ENCODE measurements at regions not wholly inside any gene's neighbourhood (a gene's known extent, or its start where the extent isn't known, plus 50 kb on each side); places are given as distances from the start of the nearest gene placed in this dataset.
"Not testable (repeated sequence)": the region's sequence is repeated elsewhere in the genome, so short reads cannot be mapped to it uniquely, and the experiment has no call there.

- DNase-seq = no peak
Measured at GRCh38 chr11:29153078-29153477, 863.8 kb downstream of the KCNA4 start.

- DNase-seq = not testable (repeated sequence)
Measured at GRCh38 chr11:29142573-29142972, 874.3 kb downstream of the KCNA4 start.

GRCh38 chr11:29135504-29135903 is 881.3 kb downstream of the KCNA4 start:
- DNase-seq = no peak

GRCh38 chr11:29131055-29131454 is 885.8 kb downstream of the KCNA4 start:
- no peak for DNase-seq

GRCh38 chr11:29129844-29130243 is 887.0 kb downstream of the KCNA4 start:
- no peak for DNase-seq

GRCh38 chr11:29127461-29127860 is 889.4 kb downstream of the KCNA4 start:
- no peak for DNase-seq

- DNase-seq = no peak
Measured at GRCh38 chr11:29125606-29126005, 891.2 kb downstream of the KCNA4 start.

- no peak for DNase-seq
Measured at GRCh38 chr11:29124470-29124869, 892.4 kb downstream of the KCNA4 start.

- DNase-seq = no peak
Measured at GRCh38 chr11:29119707-29120618, 896.9 kb downstream of the KCNA4 start.

GRCh38 chr11:29119116-29119515 is 897.7 kb downstream of the KCNA4 start:
- no peak for DNase-seq

GRCh38 chr11:29100967-29101366 is 915.9 kb downstream of the KCNA4 start:
- no peak for DNase-seq

GRCh38 chr11:29095821-29096220 is 921.0 kb downstream of the KCNA4 start:
- DNase-seq = no peak

GRCh38 chr11:29093416-29094120 is 923.3 kb downstream of the KCNA4 start:
- DNase-seq = no peak

GRCh38 chr11:29087200-29087812 is 929.5 kb downstream of the KCNA4 start:
- no peak for DNase-seq

- DNase-seq = no peak
Measured at GRCh38 chr11:29075726-29076125, 941.1 kb downstream of the KCNA4 start.

- DNase-seq = no peak
Measured at GRCh38 chr11:29063630-29064361, 953.0 kb downstream of the KCNA4 start.

GRCh38 chr11:29061452-29061851 is 953.3 kb downstream of the METTL15 start:
- DNase-seq = no peak

GRCh38 chr11:29056487-29056886 is 948.3 kb downstream of the METTL15 start:
- DNase-seq = not testable (repeated sequence)

- no peak for DNase-seq
Measured at GRCh38 chr11:29051935-29052334, 943.7 kb downstream of the METTL15 start.

- not testable (repeated sequence) for DNase-seq
Measured at GRCh38 chr11:29050962-29051361, 942.8 kb downstream of the METTL15 start.

GRCh38 chr11:29040489-29040888 is 932.3 kb downstream of the METTL15 start:
- DNase-seq = no peak

GRCh38 chr11:29032384-29033149 is 924.4 kb downstream of the METTL15 start:
- no peak for DNase-seq
